Fibroblast of lung (primary cell): ENCODE measurements at regions not wholly inside any gene's neighbourhood (a gene's known extent, or its start where the extent isn't known, plus 50 kb on each side); places are given as distances from the start of the nearest gene placed in this dataset.

Experiments used
- EZH2 ChIP-seq: IDR thresholded peaks from 2 replicates; pipeline ENCODE4 v1.5.1; 2012; ENCODE audit warnings: low read length, control low read depth, mild to moderate bottlenecking; ENCODE audit errors: missing control alignments
- TF ChIP-seq, protein P1 (sequence below), 2 donors: IDR thresholded peaks in 1 of 2; conservative IDR thresholded peaks in 1 of 2; 1 replicate in 1 of 2; 2 replicates in 1 of 2; pipeline ENCODE4 v1.5.1; 2011 to 2012; ENCODE audit warnings: low read length in 2 of 2, control low read depth in 1 of 2, inconsistent platforms in 1 of 2, low read depth in 1 of 2, mild to moderate bottlenecking in 1 of 2

DNA sequence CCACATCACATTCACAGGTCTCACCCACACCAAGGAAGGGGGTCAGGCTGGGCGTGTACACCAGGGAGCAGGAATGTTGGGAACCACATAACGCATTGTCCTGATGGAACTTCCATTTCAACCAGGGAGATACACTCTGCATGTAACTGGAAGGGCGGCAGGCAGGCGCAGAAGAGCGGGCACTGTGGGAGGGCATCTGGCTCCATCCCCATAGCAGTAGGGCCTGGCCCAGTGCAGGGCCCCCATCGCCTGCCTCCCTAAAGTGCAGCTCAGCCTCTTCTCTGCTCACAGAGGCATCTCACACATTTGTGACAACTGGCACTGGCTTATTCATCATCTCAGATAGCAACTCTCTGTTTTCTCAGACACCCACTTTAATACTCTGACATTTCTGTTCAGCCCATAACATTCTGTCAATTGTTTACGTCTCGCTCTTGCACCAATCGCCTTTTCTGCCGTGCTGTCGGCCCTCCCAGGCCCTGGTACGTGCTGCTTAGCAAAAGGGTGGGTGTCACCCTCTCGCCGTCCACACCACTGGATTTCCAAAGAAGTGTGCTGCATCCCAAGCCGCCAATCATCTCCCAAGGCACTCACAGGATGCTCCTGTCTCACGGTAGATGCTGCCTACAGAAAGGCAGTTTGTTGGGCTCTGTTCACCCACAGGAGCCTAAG is 353.3 kb upstream of the ZNF507 start:
- TF ChIP-seq, protein P1, sequence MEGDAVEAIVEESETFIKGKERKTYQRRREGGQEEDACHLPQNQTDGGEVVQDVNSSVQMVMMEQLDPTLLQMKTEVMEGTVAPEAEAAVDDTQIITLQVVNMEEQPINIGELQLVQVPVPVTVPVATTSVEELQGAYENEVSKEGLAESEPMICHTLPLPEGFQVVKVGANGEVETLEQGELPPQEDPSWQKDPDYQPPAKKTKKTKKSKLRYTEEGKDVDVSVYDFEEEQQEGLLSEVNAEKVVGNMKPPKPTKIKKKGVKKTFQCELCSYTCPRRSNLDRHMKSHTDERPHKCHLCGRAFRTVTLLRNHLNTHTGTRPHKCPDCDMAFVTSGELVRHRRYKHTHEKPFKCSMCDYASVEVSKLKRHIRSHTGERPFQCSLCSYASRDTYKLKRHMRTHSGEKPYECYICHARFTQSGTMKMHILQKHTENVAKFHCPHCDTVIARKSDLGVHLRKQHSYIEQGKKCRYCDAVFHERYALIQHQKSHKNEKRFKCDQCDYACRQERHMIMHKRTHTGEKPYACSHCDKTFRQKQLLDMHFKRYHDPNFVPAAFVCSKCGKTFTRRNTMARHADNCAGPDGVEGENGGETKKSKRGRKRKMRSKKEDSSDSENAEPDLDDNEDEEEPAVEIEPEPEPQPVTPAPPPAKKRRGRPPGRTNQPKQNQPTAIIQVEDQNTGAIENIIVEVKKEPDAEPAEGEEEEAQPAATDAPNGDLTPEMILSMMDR (conservative IDR thresholded peaks at IDR 0.05 in 1 of 2, IDR thresholded peaks at IDR 0.05 in 1 of 2; ENCODE audit: low read depth in 1 of 2, low read length in 2 of 2): no peak
- TF ChIP-seq EZH2: no peak
